H1 (cell line): ENCODE measurements at regions not wholly inside any gene's neighbourhood (a gene's known extent, or its start where the extent isn't known, plus 50 kb on each side); places are given as distances from the start of the nearest gene placed in this dataset.

Experiments
- CTCF ChIA-PET: fragments of 300-600 bp; sonication (Branson Sonifier 250); formaldehyde crosslinking; loops from one replicate; lab custom pipeline; 2021; ENCODE audit not compliant: partially characterized antibody; lab: Charles Lee
- POLR2A ChIA-PET: fragments of 300-600 bp; sonication (Branson Sonifier 250); formaldehyde crosslinking; loops from one replicate; lab custom pipeline; 2021; ENCODE audit warnings: inconsistent platforms; ENCODE audit not compliant: partially characterized antibody; lab: Charles Lee
- DNase-seq, 2 experiments: peaks; one replicate each; pipeline versions ENCODE4 v3.0.0 to v3.0.0-alpha.2; 2010 to 2022; ENCODE audit warnings: low spot score in 2 of 2, low read depth in 1 of 2, mixed read lengths in 1 of 2
- FAIRE-seq: peaks from 2 replicates; lab custom pipeline; 2011; peaks lifted over from hg19 to GRCh38; lab: Jason Lieb, UNC
- H2AFZ ChIP-seq: 2 replicates; pipeline ENCODE4 v1.8.1; 2012; ENCODE audit warnings: low read length, inconsistent platforms
- H2AK5ac ChIP-seq: 2 replicates; pipeline ENCODE4 v1.6.1; 2013; ENCODE audit warnings: low read depth, low read length
- H2BK120ac ChIP-seq: replicated peaks from 2 replicates; pipeline ENCODE3; 2013; ENCODE audit warnings: low read depth, low read length, inconsistent platforms
- H2BK12ac ChIP-seq: 2 replicates; pipeline ENCODE4 v1.6.1; 2013; ENCODE audit warnings: low read depth, low read length
- H2BK15ac ChIP-seq: 2 replicates; pipeline ENCODE4 v1.6.1; 2013; ENCODE audit warnings: low read length
- H2BK20ac ChIP-seq: 2 replicates; pipeline ENCODE4 v1.6.1; 2013; ENCODE audit warnings: low read length
- H2BK5ac ChIP-seq: 2 replicates; pipeline ENCODE4 v1.6.1; 2013; ENCODE audit warnings: low read depth, low read length
- H3K14ac ChIP-seq: 2 replicates; pipeline ENCODE4 v1.6.1; 2013; ENCODE audit warnings: inconsistent platforms; ENCODE audit not compliant: insufficient read length
- H3K18ac ChIP-seq: 2 replicates; pipeline ENCODE4 v1.6.1; 2013; ENCODE audit warnings: low read length; ENCODE audit errors: extremely low read depth
- H3K23ac ChIP-seq: 2 replicates; pipeline ENCODE4 v1.6.1; 2013; ENCODE audit warnings: inconsistent platforms; ENCODE audit not compliant: insufficient read length
- H3K23me2 ChIP-seq: 2 replicates; pipeline ENCODE4 v1.6.1; 2013; ENCODE audit warnings: low read depth, low read length
- H3K27ac ChIP-seq: 2 replicates; pipeline ENCODE4 v1.6.1; 2011; ENCODE audit warnings: low read depth, low read length, inconsistent platforms
- H3K27me3 ChIP-seq, 4 experiments: replicated peaks in 1 of 4; 1 replicate in 1 of 4; 2 replicates in 3 of 4; pipeline versions ENCODE4 v1.6.1 to v1.8.1; 2011 to 2013; ENCODE audit warnings: low read length in 3 of 4, mild to moderate bottlenecking in 3 of 4, inconsistent platforms in 2 of 4, mixed read lengths in 2 of 4, moderate library complexity in 1 of 4; ENCODE audit not compliant: control insufficient read depth in 3 of 4, insufficient read depth in 3 of 4; ENCODE audit errors: extremely low read depth in 1 of 4
- H3K36me3 ChIP-seq, 4 experiments: 2 replicates each; pipeline versions ENCODE4 v1.6.1 to v1.8.1; 2011 to 2013; ENCODE audit warnings: mild to moderate bottlenecking in 4 of 4, low read length in 3 of 4, moderate library complexity in 2 of 4, control low read depth in 1 of 4, inconsistent platforms in 1 of 4; ENCODE audit not compliant: insufficient read depth in 4 of 4, control insufficient read depth in 2 of 4
- H3K4ac ChIP-seq: replicated peaks from 2 replicates; pipeline ENCODE3; 2013; ENCODE audit warnings: low read length, low read depth, mixed read lengths, inconsistent platforms; ENCODE audit not compliant: insufficient read length
- H3K4me1 ChIP-seq, 4 experiments: replicated peaks in 1 of 4; 1 replicate in 1 of 4; 2 replicates in 3 of 4; pipeline versions ENCODE4 v1.6.1 to v1.8.1; 2011 to 2013; ENCODE audit warnings: low read length in 3 of 4, inconsistent platforms in 2 of 4, mixed read lengths in 1 of 4; ENCODE audit not compliant: insufficient read depth in 4 of 4, control insufficient read depth in 3 of 4
- H3K4me2 ChIP-seq, 2 experiments: 2 replicates each; pipeline versions ENCODE4 v1.6.1 to v1.8.1; 2011 to 2013; ENCODE audit warnings: low read depth in 2 of 2, low read length in 2 of 2, control low read depth in 1 of 2, inconsistent platforms in 1 of 2, mild to moderate bottlenecking in 1 of 2; ENCODE audit not compliant: insufficient read depth in 1 of 2
- H3K4me3 ChIP-seq, 4 experiments: fragments of 200-600, 300-600 bp in 1 of 4; sonication (generic), shearing (Covaris generic), sonication (Bioruptor Twin) in 1 of 4; 2 replicates each; pipeline versions ENCODE4 v1.5.1 to v1.8.1; 2011 to 2016; ENCODE audit warnings: low read length in 4 of 4, low read depth in 3 of 4, control low read depth in 2 of 4, inconsistent platforms in 2 of 4, mild to moderate bottlenecking in 2 of 4, mixed read lengths in 1 of 4, moderate library complexity in 1 of 4; ENCODE audit not compliant: insufficient read depth in 2 of 4; ENCODE audit errors: extremely low read depth in 1 of 4
- H3K56ac ChIP-seq: replicated peaks from 2 replicates; pipeline ENCODE3; 2013; ENCODE audit warnings: low read depth, mild to moderate bottlenecking, mixed read lengths, low read length, inconsistent platforms; ENCODE audit not compliant: insufficient read length
- H3K79me1 ChIP-seq: 2 replicates; pipeline ENCODE4 v1.6.1; 2013; ENCODE audit warnings: low read depth, low read length, control low read depth
- H3K79me2 ChIP-seq, 2 experiments: 2 replicates each; pipeline versions ENCODE4 v1.6.1 to v1.8.1; 2012 to 2013; ENCODE audit warnings: low read length in 2 of 2, mild to moderate bottlenecking in 2 of 2, inconsistent platforms in 1 of 2; ENCODE audit not compliant: insufficient read depth in 2 of 2, control insufficient read depth in 1 of 2
- H3K9ac ChIP-seq, 4 experiments: replicated peaks in 1 of 4; 1 replicate in 1 of 4; 2 replicates in 3 of 4; pipeline versions ENCODE4 v1.6.1 to v1.8.1; 2011 to 2013; ENCODE audit warnings: low read depth in 3 of 4, low read length in 3 of 4, control low read depth in 2 of 4, mild to moderate bottlenecking in 2 of 4, moderate library complexity in 2 of 4, inconsistent platforms in 1 of 4; ENCODE audit errors: extremely low read depth in 1 of 4
- H3K9me3 ChIP-seq, 2 experiments: 2 replicates each; pipeline versions ENCODE4 v1.6.1 to v1.8.1; 2012 to 2013; ENCODE audit warnings: mild to moderate bottlenecking in 2 of 2, moderate library complexity in 2 of 2, control low read depth in 1 of 2, inconsistent platforms in 1 of 2, low read depth in 1 of 2, low read length in 1 of 2, mixed read lengths in 1 of 2; ENCODE audit not compliant: insufficient read depth in 2 of 2
- H4K20me1 ChIP-seq, 2 experiments: replicated peaks in 1 of 2; 2 replicates each; pipeline versions ENCODE3 to v1.8.1; 2011 to 2013; ENCODE audit warnings: inconsistent platforms in 2 of 2, low read length in 2 of 2, mild to moderate bottlenecking in 1 of 2; ENCODE audit not compliant: insufficient read depth in 2 of 2, control insufficient read depth in 1 of 2
- H4K5ac ChIP-seq: 2 replicates; pipeline ENCODE4 v1.6.1; 2013; ENCODE audit warnings: low read length, low read depth, mixed read lengths, inconsistent platforms; ENCODE audit not compliant: insufficient read length
- H4K8ac ChIP-seq: 2 replicates; pipeline ENCODE4 v1.8.0; 2013; ENCODE audit warnings: mild to moderate bottlenecking, moderate library complexity, low read length, inconsistent platforms; ENCODE audit not compliant: insufficient read depth; ENCODE audit errors: extremely low read depth
- H4K91ac ChIP-seq: replicated peaks from 2 replicates; pipeline ENCODE3; 2013; ENCODE audit warnings: low read length, mixed read lengths, inconsistent platforms; ENCODE audit not compliant: insufficient read length
- TEAD4 ChIP-seq: IDR thresholded peaks from 2 replicates; pipeline ENCODE4 v1.6.1; 2012; ENCODE audit warnings: low read depth, low read length, inconsistent platforms, mixed read lengths
- WGBS, 2 experiments: shearing (Covaris generic) in 1 of 2; methylation state at CpG; one replicate each; pipeline versions ENCODE4 v1.1.6 to v1.1.7; 2013 to 2015; ENCODE audit warnings: low lambda C conversion rate in 2 of 2, mixed read lengths in 2 of 2, inconsistent platforms in 1 of 2, low coverage in 1 of 2, missing lambda C conversion rate in 1 of 2; ENCODE audit not compliant: insufficient replicate concordance in 2 of 2, insufficient coverage in 1 of 2, insufficient read length in 1 of 2; ENCODE audit errors: extremely low coverage in 1 of 2, missing lambda C conversion rate in 1 of 2; 5-methylcytosine and 5-hydroxymethylcytosine counted together

DNA sequence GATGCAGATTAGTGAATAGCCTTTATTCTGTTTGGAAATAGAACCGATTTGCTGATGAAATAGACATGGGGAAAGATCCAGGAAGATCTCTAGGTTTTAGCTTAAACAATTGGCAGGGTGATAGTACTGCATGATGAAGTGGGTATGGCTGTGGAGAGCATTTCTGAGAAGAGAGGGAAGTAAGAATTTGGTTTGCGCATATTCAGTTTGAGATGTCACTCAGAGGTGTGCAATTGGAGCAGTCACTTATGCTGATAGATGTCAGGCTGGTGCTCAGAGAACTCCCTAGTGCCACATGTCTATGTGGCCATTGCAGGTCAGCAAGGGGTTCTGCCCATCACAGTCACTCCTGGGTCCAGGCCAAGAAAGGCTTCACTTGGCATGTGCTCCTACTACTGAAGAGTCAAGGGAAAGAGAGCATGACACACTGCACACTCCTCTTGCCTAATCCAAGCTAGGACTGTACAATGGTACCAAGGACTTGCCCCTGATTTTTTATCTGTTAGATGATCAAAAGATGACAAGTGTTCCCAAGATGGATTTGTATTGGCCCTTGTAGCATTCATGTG lies 57.2 kb upstream of the ST8SIA2 start:
- no peak overlapping the region for H3K4me3 ChIP-seq
- H2BK20ac ChIP-seq = no peak overlapping the region
- ChIA-PET POLR2A (interaction anchor here (0.6 to 2.0 kb wide), 2 partner anchors 10 to 29 kb away, joined by 3 to 5 read pairs; no protein-coding TSS in a partner anchor), CTCF (interaction anchor here (0.6 to 2.2 kb wide), 3 partner anchors 42 to 239 kb away, joined by 3 to 6 read pairs (median 3); no protein-coding TSS in a partner anchor)
- no peaks in the 10 kb centered on the region for H3K4me1 ChIP-seq
- H2BK12ac ChIP-seq = no peak overlapping the region
- H3K27ac ChIP-seq = no peak overlapping the region
- H3K79me2 ChIP-seq = no peaks in the 10 kb centered on the region
- H4K8ac ChIP-seq = no peak overlapping the region
- H3K36me3 ChIP-seq = no peaks in the 10 kb centered on the region
- H3K9ac ChIP-seq = no peak overlapping the region
- H2BK5ac ChIP-seq = no peak overlapping the region
- no peak overlapping the region for H3K18ac ChIP-seq
- no peak overlapping the region for H3K4me2 ChIP-seq
- H2AFZ ChIP-seq = no peak overlapping the region
- 0 out of 7 replicates have a peak, but pooled peaks cover 0 to 3% (median 0%) of the 10 kb centered on the region in 4 experiments for H3K27me3 ChIP-seq
- H3K23me2 ChIP-seq = no peaks in the 10 kb centered on the region; the same call in 1 of the 2 replicates
- no peak for DNase-seq
- H2AK5ac ChIP-seq = no peak overlapping the region
- no peaks in the 10 kb centered on the region for H4K20me1 ChIP-seq
- H3K4ac ChIP-seq = no peak overlapping the region
- no peak overlapping the region for H3K14ac ChIP-seq
- FAIRE-seq = no peak
- no peak overlapping the region for H4K91ac ChIP-seq
- H3K79me1 ChIP-seq = no peaks in the 10 kb centered on the region
- no peak overlapping the region for H3K23ac ChIP-seq
- no peak overlapping the region for H2BK120ac ChIP-seq
- peaks cover 6 to 9% of the 10 kb centered on the region in 2 experiments; a peak in 2 of 4 replicates for H3K9me3 ChIP-seq
- H3K56ac ChIP-seq = no peak overlapping the region
- no peak overlapping the region for H4K5ac ChIP-seq
- no peak for TF ChIP-seq TEAD4
- H2BK15ac ChIP-seq = no peak overlapping the region
- 61% methylated on average over 2 of the region's 2 CpGs; no CpG with 5 or more reads in 1 of the 2 experiments for WGBS, 2 experiments
